ENCODE measurements at regions not wholly inside any gene's neighbourhood (a gene's known extent, or its start where the extent isn't known, plus 50 kb on each side); places are given as distances from the start of the nearest gene placed in this dataset.

- TF ChIP-seq CTCF (IDR thresholded peaks at IDR 0.05), result no peak
These were observed 1034.9 kb downstream of the PCDH9 start for GRCh38 chr13:66195238-66195637.

- TF ChIP-seq CTCF (IDR thresholded peaks at IDR 0.05), result no peak
These were observed 1040.2 kb downstream of the PCDH9 start for GRCh38 chr13:66189986-66190385.

- no peak for TF ChIP-seq CTCF (IDR thresholded peaks at IDR 0.05)
These were observed 1049.3 kb downstream of the PCDH9 start for GRCh38 chr13:66180836-66181235.

GRCh38 chr13:66171920-66172319 is 1058.2 kb downstream of the PCDH9 start:
- no peak for TF ChIP-seq CTCF (IDR thresholded peaks at IDR 0.05)

GRCh38 chr13:66162470-66162869 is 1067.7 kb downstream of the PCDH9 start:
- no peak for TF ChIP-seq CTCF (IDR thresholded peaks at IDR 0.05)

GRCh38 chr13:66159511-66159910 is 1070.6 kb downstream of the PCDH9 start:
- no peak for TF ChIP-seq CTCF (IDR thresholded peaks at IDR 0.05)

- TF ChIP-seq CTCF (IDR thresholded peaks at IDR 0.05), result no peak
These were observed 1075.2 kb downstream of the PCDH9 start for GRCh38 chr13:66154976-66155375.

- no peak for TF ChIP-seq CTCF (IDR thresholded peaks at IDR 0.05)
These were observed 1075.8 kb downstream of the PCDH9 start for GRCh38 chr13:66154354-66154753.

Data from LNCAP (cell line).